ENCODE measurements at regions not wholly inside any gene's neighbourhood (a gene's known extent, or its start where the extent isn't known, plus 50 kb on each side); places are given as distances from the start of the nearest gene placed in this dataset.

DNA sequence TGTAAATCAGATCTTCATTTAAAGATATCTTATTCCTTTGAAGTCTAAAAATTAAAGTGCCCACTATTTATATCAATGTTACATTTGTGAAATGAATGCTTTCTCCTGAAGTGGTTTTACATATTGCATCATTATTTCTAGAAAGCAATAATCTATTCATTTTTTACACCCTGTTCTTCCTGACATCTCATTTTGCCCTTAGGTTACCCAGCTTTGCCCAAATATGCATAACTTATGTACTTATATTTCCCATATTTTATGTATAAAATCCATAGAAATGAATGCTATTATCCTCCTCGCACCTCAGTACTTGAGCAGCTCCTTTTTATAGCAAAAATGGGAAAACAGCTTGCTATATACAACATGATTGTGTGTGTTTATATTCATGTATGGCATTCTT is 396.5 kb upstream of the DSEL start:
- TF ChIP-seq, protein P1, sequence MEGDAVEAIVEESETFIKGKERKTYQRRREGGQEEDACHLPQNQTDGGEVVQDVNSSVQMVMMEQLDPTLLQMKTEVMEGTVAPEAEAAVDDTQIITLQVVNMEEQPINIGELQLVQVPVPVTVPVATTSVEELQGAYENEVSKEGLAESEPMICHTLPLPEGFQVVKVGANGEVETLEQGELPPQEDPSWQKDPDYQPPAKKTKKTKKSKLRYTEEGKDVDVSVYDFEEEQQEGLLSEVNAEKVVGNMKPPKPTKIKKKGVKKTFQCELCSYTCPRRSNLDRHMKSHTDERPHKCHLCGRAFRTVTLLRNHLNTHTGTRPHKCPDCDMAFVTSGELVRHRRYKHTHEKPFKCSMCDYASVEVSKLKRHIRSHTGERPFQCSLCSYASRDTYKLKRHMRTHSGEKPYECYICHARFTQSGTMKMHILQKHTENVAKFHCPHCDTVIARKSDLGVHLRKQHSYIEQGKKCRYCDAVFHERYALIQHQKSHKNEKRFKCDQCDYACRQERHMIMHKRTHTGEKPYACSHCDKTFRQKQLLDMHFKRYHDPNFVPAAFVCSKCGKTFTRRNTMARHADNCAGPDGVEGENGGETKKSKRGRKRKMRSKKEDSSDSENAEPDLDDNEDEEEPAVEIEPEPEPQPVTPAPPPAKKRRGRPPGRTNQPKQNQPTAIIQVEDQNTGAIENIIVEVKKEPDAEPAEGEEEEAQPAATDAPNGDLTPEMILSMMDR (IDR thresholded peaks at IDR 0.05), result no peak
- no peak for TF ChIP-seq ZFX (IDR thresholded peaks at IDR 0.05; ENCODE audit: borderline replicate concordance)
